Astrocyte (in vitro differentiated cells and primary cell): ENCODE measurements at regions not wholly inside any gene's neighbourhood (a gene's known extent, or its start where the extent isn't known, plus 50 kb on each side); places are given as distances from the start of the nearest gene placed in this dataset.
"Not testable (repeated sequence)": the region's sequence is repeated elsewhere in the genome, so short reads cannot be mapped to it uniquely, and the experiment has no call there.

Experiments
- CTCF ChIP-seq: IDR thresholded peaks from 2 replicates; pipeline ENCODE4 v1.5.1; 2011; ENCODE audit warnings: low read depth, mild to moderate bottlenecking, inconsistent platforms, low read length, moderate library complexity; ENCODE audit not compliant: insufficient read depth
- EZH2 ChIP-seq: IDR thresholded peaks from 2 replicates; pipeline ENCODE4 v1.6.1; 2012; ENCODE audit warnings: mild to moderate bottlenecking, low read length, inconsistent platforms; ENCODE audit not compliant: insufficient read depth

GRCh38 chr11:90972159-90972558, 749.3 kb upstream of the CHORDC1 start:
- not testable (repeated sequence) for TF ChIP-seq CTCF, EZH2
